SKM-1 treated with dmso at 0.1 percent for 144 hours (cell line): ENCODE measurements at regions not wholly inside any gene's neighbourhood (a gene's known extent, or its start where the extent isn't known, plus 50 kb on each side); places are given as distances from the start of the nearest gene placed in this dataset.
A peak's percentile ranks its signal among the peaks of the same experiment; 100 is the strongest.

Experiments used
- DNase-seq: peaks from one replicate; lab custom pipeline; 2025; ENCODE audit not compliant: unreplicated experiment; lab: John Stamatoyannopoulos, UW

- no peak for DNase-seq
Observed at GRCh38 chr6:121810158-121811032, 374.9 kb downstream of the GJA1 start.

GRCh38 chr6:121811106-121811505 is 375.7 kb downstream of the GJA1 start:
- DNase-seq, result no peak

- no peak for DNase-seq
Observed at GRCh38 chr6:121816361-121816760, 380.9 kb downstream of the GJA1 start.

- no peak for DNase-seq
Observed at GRCh38 chr6:121816906-121817540, 381.6 kb downstream of the GJA1 start.

DNA sequence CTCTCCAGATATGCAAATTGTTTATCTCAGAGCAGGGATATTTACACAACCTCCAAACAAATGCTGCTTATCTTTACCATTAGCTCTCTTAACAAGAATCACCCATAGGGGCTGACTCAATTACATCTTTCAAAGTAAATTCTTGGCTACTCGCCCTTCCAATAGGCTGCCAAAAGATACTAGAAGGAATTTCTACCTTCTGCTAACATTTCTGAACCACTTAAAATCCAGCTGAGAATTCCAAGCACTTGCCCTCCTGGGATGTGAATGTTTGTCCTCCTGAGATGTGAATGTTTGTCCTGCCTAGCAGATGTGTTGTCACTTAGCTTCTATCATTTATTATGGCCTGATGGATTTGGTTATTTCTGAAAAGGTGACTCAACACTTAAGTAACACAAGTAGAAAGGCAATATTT is 388.0 kb downstream of the GJA1 start:
- no peak for DNase-seq

DNA sequence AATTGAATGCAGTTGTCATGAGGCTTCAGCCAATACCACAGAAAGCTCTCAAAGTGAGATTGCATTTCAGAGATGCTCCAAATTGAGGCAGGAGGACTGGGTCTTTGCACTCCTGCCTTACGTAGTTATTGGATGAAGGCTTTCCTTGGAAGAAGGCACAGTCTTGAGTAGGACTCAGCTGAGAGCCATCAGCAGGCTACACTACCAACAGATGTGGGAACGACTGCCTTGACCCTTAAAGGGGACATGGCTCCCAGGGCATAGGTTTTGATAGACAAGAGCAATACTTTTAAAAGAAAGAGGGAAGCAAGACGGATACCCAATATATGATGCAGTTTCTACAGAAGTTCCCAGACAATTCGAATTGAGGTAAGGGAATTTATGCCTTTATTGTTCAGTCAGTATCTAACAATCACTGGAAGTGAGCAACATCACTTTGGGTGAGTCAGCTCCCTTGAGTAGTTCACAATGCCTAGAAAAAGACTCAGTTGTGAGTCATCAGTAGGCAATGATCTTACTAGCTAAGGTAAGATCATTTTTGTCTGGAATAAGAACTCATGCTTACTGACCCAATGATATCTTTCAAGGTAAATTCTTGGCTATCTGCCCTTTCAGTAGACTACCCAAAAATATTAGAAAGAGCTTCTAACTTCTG is 390.8 kb downstream of the GJA1 start:
- DNase-seq, result no peak

DNA sequence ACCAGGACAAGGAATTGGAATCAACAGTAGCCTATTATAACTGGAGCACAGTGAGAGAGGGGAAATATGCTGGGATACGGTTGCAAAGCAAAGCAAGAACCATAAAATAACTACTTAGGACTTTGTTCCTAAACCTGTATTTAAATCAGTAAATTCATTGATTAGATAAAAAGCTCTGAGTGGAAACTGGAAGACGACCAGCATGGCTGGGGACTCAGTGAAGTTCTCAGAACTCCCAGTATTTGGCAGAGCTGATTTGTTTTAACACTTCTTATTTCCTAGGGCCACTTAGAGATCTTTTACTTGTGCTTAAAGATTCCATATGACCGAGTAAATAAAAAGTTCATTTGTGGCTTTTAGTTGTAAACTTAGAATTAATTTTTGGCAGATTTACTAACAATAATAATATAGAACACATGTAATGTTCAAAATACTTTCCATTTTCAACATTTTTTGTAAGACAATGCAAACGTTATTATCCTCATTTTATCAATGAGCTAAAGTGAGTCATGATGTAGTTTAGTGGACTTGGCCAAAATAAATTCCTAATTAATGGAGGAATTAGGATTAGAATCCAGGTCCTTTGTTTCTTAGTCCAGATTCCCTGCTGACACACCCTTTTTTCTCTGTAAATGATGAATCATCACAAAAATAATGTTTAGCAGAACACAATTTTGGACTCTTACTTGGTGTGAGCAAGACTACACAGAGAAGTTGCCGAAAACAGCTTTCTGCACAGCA is 392.9 kb downstream of the GJA1 start:
- no peak for DNase-seq

- no peak for DNase-seq
Observed at GRCh38 chr6:121830736-121831135, 395.3 kb downstream of the GJA1 start.

- DNase-seq, result no peak
Observed at GRCh38 chr6:121835662-121836061, 400.2 kb downstream of the GJA1 start.

- DNase-seq, result no peak
Observed at GRCh38 chr6:121837545-121838229, 402.2 kb downstream of the GJA1 start.

- DNase-seq, result no peak
Observed at GRCh38 chr6:121838842-121839241, 403.4 kb downstream of the GJA1 start.

GRCh38 chr6:121839896-121840295 is 404.4 kb downstream of the GJA1 start:
- DNase-seq, result no peak

- no peak for DNase-seq
Observed at GRCh38 chr6:121844898-121845297, 409.5 kb downstream of the GJA1 start.

GRCh38 chr6:121847806-121848522 is 412.5 kb downstream of the GJA1 start:
- DNase-seq, result no peak

DNA sequence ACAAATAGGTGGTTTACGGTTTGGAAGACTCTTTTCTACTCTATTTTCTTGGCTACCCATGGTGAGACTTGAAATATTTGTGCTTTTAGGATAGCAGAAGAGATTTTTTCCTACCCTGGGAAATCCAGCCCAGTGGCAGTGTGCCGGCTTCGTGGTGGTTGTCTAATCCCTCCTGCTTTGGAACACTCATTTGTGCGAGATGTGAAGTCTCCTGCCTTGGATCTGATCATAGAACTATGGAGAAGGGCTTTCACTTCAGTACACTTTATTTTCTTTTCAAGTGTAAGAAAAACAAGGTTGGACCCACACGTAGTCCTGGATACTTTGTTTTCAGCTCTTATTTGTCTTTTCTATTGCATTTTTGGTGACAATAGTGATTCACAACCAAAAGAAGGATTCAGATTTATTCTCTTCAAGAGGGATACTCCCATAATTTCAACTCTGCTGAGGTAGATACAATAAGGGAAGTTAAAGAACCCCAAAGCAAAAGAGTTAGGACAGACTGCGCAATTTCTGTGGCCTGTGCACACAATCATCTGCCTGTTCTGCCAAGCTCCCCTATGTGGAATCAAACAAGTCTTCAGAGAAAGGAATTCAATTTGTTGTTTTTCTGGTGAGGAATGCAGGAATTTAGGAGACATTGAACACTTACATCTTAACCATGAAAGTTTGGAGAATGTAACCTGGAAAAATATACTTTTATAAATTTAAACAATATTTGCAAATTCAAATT is 413.2 kb downstream of the GJA1 start:
- DNase-seq, result no peak

- peak; percentile 43 for DNase-seq
Observed at GRCh38 chr6:121849477-121849876, 414.0 kb downstream of the GJA1 start.

- no peak for DNase-seq
Observed at GRCh38 chr6:121851056-121851455, 415.6 kb downstream of the GJA1 start.

DNA sequence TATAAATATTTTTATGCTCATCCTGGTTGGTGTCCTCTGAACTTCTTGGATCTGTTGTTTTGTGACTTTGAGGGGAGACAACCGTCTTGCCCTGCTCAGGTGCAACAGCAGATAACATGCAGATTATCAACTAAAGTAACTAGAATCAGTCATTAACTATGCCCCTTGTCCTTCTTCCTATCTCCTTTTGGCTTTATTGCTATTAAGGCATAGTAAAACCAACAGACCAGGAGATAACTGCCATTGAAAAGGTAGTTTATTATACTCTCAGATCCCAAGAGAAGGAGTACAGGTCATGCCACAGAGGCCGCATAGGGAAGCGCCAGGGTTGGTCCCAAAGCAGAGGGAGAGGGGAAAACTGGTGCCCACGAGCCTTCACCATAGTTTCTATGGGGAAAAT is 418.2 kb downstream of the GJA1 start:
- no peak for DNase-seq

DNA sequence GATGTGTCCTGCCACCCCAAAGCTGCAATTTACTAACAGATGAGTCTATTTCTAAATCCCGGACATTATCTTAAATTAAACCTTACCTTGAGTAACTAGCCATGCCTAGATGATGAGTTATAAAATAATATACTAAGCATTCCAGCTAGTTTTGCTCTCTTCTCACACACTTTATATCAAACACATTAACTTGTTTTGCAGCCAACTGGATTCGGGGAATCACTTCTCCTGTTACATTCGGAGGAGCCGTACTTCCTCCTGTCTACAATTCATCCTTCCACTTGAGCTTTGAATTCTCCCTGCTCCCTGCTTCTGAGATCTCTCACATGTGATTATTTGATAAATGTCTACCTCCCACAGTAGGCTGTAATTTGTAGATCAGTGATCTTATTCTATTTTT is 420.1 kb downstream of the GJA1 start:
- no peak for DNase-seq
